HG02571 (cell line): ENCODE measurements at regions not wholly inside any gene's neighbourhood (a gene's known extent, or its start where the extent isn't known, plus 50 kb on each side); places are given as distances from the start of the nearest gene placed in this dataset.
"Not testable (repeated sequence)": the region's sequence is repeated elsewhere in the genome, so short reads cannot be mapped to it uniquely, and the experiment has no call there.

ENCODE experiments used
- ATAC-seq: cut with Tn5 transposase; IDR thresholded peaks from one replicate; pipeline ENCODE4 v1.9.1; 2021; ENCODE audit warnings: mild to moderate bottlenecking, moderate library complexity; ENCODE audit not compliant: unreplicated experiment

DNA sequence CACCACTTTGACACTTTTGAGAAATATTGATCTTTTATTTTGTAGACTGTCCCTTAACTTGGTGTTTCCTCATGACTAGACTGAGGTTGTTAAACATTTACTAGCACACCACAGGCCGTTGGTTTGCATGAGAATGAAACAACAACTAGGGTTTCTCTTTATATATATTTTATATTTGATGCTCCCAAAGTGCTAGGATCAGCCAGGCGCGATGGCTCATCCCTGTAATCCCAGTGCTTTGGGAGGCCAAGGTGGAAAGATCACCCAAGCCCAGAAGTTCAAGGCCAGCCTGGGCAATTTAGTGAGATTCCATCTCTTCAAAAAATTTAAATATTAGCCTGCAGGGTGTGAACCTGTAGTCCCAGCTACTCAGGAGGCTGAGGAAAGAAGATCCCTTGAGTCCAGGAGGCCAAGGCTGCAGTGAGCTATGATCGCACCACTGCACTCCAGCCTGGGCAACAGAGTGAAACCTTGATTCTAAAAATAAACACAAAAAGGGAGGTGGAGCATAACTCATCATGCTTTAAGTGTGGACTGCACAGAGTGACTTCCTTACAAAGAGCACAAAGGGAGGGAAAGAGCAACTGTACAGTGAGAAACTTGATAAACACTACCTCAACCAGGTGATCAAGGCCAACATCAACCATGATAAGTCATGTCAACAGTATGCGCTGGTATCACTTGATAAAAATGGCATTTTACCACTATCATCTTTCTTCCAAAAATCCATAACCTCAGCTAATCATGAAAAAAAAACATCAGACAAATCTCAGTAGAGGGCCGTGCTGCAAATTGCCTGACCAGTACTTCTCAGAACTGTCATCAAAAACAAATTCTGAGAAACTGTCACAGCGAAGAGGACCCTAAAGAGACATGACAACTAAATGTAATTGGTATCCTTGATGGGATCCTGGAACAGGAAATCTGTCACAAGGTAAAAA is 72.8 kb upstream of the ATF7IP2 start:
- ATAC-seq = peak; percentile 64

DNA sequence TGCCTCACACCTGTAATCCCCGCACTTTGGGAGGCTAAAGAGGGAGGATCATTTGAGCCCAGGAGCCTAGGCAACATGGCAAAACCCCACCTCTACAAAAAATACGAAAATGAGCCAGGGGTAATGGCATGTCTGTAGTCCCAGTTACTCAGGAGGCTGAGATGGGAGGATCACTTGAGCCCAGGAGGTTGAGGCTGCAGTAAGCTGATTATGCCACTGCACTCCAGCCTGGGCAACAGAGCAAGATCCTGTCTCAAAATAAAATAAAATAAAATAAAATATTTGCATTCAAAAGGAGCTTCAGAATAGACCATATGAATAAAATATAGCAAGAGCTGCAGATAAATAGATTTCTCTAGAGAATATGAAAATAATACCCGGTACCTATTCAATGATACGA is 71.5 kb upstream of the ATF7IP2 start:
- no peak for ATAC-seq

DNA sequence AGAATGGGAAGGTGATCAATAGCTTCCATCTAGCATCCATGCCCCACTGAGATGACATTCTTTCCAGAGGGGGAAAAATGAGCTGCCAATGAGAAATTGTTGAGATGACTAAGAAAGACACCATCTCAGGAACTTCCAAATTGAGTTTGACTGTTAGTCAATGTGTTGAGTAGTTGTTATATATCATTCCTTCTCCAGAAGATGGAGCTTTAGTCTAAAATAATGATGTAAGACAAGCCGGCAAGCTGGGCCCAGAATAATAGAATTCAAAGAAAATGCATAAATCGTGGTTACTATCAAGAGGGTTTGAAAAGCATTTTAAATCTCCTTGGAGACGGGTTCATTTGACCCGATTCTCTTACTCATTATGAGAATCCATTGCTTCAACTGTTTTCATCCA is 71.0 kb upstream of the ATF7IP2 start:
- ATAC-seq = no peak

DNA sequence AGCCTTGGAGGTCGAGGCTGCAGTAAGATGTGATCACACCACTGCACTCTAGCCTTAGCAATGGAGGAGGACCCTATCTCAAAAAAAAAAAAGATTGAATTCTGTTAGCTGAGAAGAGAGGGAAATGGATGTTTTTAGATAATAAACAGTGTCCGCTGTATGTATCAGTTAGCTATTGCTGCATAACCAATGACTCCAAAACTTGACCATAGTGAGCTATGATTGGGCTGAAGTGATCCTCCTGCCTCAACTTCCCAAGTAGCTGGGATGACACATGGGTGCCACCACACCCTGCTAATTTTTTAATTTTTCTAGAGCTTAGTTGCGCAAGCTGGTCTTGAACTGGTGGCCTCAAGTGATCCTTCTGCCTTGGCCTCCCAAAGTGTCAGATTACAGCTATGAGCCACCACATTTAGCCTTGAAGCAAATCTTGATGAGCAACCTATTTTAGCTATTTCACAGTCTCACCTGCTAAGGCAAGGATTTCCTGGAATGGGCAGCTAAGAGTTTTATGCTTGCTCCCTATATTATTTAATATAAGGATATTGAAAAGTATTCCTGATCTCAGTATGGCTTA is 68.3 kb upstream of the ATF7IP2 start:
- ATAC-seq = no peak

DNA sequence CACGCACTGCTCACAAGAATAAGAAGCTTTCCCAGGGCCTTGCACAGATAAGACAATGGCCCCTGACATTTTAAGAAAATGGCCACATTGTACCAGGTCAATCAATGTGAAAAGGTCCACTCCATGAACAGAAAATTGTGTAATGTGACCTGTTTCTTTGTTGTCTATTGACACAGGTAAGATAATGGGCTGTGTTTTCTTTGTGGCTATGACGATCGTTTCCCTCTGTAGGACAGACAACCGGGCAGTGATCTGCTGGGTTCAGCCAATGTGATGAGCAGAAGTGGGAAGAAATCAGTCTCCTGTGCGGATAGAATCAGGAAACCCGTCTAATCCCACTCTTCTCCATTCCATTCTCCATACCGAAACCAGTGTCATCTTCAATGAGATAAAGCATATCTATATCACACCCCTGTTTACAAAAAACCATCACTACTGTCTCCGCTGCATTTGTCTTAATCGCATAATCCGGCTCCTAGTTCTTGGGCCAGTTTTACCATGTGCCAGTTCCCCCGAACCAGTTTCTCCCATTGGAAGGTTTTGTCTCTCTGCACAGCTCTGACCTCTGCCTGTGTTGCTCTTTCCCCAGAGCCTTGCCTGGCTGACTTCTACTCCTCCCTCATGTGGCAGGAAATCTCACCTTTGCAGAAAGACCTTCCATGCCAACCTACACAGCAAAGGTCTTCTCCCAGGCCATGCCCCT is 66.9 kb upstream of the ATF7IP2 start:
- no peak for ATAC-seq

DNA sequence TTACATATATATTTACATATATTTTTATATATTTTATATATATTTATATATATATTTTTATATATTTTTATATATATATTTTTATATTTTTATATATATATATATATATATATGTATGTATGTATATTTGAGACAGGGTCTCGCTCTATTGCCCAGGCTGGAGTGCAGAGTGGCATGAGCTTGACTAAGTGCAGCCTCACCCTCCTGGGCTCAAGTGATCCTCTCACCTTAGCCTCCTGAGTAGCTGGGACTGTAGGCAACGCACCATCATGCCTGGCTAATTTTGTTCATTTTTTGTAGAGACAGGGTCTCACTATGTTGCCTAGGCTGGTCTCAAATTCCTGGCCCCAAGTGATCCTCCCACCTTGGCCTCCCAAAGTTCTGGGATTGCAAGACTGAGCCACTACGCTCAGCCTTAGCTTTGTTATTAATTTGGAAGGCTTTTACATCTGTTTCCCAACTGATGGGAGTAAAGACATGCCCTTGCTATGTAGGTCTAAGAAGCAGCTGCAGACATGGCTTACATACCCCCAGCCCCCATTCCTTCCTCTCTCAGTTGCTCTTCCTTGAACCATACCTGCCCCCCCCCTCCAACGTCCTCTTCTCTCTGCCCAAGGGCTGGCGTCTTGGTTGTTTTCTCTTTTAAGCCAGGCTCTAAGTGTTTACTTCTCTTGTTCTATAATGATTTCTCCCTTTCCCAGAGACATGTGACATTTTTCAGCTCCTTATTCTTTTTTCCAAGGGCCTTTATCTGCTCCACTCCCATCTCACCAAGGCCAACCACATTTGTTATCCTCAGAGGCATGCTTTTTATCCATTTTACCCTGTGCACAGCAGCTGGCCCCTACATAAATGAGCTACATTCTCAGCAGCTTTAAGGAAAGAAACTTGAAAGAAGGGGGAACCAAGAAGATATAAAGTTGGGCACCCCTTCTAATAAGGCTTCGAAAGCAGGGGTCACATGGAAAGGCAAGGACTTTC is 64.2 kb upstream of the ATF7IP2 start:
- no peak for ATAC-seq

DNA sequence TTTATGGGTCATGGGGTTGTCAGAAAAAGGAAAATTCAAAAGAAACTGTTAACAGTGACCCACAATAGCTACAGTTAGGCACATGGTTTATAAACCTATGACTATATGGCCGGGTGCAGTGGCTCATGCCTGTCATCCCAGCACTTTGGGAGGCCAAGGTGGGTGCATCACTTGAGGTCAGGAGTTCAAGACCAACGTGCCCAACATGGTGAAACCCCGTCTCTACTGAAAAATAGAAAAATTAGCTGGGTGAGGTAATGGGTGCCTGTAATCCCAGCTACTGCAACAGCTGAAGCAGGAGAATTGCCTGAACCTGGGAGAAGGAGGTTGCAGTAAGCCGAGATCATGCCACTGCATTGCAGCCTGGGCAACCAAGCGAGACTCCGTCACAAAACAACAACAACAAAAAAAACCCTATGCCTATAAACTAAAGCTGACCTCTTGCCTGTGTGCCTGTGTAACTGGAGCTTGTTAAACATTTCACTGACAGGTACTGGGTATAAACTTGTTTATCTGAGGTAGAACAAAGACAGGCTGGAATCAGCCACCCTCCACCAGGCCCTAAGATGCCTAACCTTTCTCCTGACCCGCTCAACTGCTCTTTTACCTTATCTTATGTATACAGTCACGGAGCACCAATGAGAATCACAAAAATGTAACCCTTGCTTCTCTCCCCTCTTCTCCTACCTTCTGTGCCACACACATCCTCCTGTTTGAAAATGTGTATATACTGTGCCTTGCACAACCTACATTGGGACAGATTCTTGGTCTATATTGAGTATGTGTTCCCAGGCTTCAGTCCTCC is 62.9 kb upstream of the ATF7IP2 start:
- ATAC-seq = no peak

DNA sequence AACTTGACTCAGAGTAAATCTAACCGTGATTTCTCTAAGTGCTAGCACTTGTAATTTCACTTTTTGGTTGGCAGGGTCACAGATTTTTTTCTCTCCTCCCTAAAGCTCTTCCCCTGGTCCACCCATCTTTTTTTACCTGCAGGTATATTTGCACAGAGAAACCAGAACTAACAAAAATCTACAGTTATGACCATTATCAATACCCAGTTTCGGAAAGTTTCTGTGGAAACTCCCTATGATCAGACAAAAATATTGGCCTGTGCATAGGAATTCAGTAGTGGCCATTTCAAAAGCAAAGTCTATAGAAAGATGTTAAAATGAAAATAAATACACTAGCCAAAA is 62.4 kb upstream of the ATF7IP2 start:
- no peak for ATAC-seq

DNA sequence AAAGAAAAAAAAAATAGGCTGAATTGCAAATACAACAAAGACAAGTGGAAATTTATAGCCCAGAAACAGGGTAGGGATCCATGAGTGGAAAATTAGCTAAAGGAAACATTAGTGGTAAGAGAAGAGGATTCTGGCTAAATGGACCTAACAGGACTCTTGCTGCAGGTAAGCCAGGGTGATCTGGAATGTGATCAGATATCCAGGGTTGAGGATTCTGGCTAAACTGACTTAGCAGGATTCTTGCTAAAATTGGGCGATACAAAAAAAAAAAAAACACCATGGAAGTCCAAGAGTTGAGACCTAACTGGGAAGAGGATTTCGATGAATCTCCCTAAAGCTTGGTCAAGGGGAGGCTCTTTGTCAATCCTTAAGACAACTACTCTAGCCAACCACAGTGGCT is 61.7 kb upstream of the ATF7IP2 start:
- no peak for ATAC-seq

DNA sequence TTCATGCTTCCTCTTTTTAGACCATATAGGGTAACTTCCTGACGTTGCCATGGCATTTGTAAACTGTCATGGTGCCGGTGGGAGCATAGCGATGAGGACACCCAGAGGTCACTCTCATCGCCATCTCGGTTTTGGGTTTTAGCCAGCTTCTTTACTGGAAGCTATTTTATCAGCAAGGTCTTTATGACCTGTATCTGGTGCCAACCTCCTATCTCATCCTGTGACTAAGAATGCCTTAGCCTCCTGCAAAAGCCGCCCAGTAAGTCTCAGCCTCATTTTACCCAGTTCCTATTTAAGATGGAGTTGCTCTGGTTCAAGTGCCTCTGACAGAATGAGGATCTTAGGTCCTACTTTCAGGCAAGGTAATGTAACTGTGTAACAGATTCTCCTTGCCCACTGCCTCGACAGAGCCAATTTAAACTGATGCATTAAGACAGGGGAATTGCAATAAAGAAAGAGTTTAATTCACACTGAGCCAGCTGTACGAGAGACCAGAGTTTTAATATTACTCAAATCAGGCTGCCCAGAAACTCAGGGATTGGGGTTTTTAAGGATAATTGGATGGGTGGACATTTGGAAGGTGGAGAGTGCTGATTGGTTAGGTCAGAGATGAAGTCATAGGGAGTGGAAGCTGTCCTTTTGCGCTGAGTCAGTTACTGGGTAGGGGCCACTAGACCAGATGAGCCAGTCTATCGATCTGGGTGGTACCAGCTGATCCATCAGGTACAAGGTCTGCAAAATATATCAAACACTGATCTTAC is 59.9 kb upstream of the ATF7IP2 start:
- no peak for ATAC-seq

DNA sequence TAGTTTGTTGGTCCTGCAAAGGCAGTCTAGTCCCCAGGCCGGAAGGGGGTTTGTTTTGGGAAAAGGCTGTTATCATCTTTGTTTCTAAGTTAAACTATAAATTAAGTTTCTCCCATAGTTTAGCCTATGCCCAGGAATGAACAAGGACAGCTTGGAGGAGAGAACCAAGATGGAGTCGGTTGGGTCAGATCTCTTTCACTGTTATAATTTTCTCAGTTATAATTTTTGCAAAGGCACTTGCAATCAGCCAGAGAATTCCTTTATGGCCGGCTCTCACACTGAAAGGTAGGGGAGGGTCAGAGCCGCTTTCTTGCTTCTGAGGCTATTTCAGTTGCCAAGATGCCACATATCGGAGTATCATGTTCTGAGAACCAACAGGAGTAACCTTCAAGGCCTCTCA is 59.2 kb upstream of the ATF7IP2 start:
- no peak for ATAC-seq

DNA sequence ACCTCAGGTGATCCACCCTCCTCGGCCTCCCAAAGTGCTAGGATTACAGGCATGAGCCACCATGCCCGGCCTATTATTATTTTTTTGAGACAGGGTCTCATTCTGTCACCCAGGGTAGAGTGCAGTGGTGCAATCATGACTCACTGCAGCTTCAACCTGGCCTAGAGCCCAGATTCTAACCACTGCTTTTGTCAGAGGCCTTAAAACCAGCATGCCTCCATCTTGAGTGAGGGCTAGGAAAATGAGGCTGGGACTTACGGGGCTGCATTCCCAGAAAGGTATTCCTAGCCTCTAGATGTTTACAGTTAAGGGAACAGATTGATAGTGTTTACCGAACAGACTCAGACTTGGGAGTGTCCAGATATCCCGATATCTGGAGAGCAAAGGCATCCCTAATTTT is 57.6 kb upstream of the ATF7IP2 start:
- ATAC-seq = not testable (repeated sequence)

DNA sequence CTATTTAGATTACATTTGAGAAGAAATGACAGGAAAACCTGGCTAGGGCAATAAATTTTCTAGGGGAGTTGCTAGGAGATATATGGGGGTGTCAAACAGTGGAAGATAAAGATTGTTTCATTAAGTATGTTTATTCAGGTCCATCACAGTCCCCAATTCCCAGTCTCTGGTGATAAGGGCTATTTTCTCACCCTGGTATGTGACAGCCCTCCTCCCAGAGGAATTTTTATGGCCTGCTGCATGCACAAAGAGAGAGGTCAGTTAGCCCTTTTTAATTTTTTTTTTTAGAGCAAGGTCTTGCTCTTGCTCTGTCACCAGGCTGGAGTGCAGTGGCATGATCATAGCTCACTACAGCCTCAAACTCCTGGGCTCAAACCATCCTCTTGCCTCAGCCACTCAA is 53.6 kb upstream of the ATF7IP2 start:
- no peak for ATAC-seq

DNA sequence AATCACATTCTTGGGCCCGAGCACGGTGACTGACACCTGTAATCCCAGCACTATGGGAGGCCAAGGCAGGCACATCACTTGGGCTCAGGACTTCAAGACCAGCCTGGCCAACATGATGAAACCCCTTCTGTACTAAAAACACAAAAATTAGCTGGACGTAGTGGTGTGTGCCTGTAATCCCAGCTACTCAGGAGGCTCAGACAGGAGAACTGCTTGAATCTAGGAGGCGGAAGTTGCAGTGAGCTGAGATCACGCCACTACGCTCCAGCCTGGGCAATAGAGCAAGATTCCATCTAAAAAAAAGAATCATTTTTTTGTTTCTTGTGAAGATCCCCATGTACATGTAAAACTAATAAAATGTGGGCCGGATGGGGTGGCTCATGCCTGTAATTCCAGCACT is 53.1 kb upstream of the ATF7IP2 start:
- no peak for ATAC-seq

DNA sequence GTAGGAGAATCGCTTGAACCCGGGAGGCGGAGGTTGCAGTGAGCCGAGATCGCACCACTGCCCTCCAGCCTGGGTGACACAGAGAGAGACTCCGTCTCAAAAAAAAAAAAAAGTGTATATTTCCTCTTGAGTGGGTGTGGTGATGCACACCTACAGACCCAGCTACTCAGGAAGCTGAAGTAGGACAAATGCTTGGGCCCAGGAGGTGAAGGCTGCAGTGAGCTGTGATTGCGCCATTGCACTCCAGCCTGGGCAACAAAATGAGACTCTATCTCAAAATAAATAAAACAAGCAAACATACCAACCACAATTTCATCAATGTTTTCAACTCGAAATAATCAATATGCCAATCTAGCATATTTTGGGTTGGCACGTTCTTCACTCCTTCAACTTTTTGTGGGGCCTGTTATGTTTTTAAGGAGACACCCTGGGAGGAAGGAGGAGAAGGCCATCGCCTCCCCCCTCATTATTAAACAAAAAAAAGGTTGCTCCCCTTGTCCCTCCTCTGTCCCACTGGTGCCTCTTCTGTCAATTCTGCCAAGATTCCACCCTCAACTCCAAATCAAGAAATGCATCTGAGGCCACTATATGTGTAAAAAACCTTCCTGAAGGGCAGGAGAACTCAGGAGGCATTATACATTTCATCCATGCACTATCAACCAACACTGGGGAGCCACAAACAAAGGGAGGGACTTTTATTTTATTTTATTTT is 52.4 kb upstream of the ATF7IP2 start:
- no peak for ATAC-seq

DNA sequence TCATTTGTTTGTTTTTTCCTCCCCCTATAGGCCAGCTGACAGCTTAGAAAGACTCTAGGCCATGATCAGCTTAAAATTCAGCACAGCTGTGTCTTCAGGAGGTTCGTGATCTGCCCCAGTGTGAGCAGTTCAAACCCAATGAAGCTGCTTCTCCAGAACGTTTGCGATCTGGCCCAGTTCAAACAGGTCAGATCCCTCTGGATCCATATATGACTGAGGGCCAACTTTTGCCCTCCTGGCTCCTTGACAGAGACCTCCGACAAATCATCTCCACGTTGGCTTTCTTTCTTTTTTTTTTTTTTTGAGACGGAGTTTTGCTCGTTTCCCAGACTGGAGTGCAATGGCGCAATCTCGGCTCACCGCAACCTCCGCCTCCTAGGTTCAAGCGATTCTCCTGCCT is 50.2 kb upstream of the ATF7IP2 start:
- ATAC-seq = no peak
